GM18861 (cell line): ENCODE measurements at regions not wholly inside any gene's neighbourhood (a gene's known extent, or its start where the extent isn't known, plus 50 kb on each side); places are given as distances from the start of the nearest gene placed in this dataset.

Experiments used
- ATAC-seq: cut with Tn5 transposase; IDR thresholded peaks from one replicate; pipeline ENCODE4 v1.9.1; 2021; ENCODE audit not compliant: unreplicated experiment

GRCh38 chr3:27593173-27593572 is 109.0 kb upstream of the SLC4A7 start:
- no peak for ATAC-seq

- peak; percentile 40 for ATAC-seq
Observed at GRCh38 chr3:27591312-27592210, 107.4 kb upstream of the SLC4A7 start.

- ATAC-seq: no peak
Observed at GRCh38 chr3:27590437-27591298, 106.5 kb upstream of the SLC4A7 start.

- ATAC-seq: no peak
Observed at GRCh38 chr3:27589795-27590194, 105.6 kb upstream of the SLC4A7 start.

GRCh38 chr3:27585429-27585828 is 101.2 kb upstream of the SLC4A7 start:
- no peak for ATAC-seq

- no peak for ATAC-seq
Observed at GRCh38 chr3:27584874-27585273, 100.7 kb upstream of the SLC4A7 start.

GRCh38 chr3:27581852-27582251 is 97.7 kb upstream of the SLC4A7 start:
- ATAC-seq: no peak

- ATAC-seq: no peak
Observed at GRCh38 chr3:27578032-27578431, 93.8 kb upstream of the SLC4A7 start.

- ATAC-seq: no peak
Observed at GRCh38 chr3:27577504-27577903, 93.3 kb upstream of the SLC4A7 start.

GRCh38 chr3:27576171-27576570 is 92.0 kb upstream of the SLC4A7 start:
- no peak for ATAC-seq

GRCh38 chr3:27575499-27575898 is 91.3 kb upstream of the SLC4A7 start:
- no peak for ATAC-seq

- ATAC-seq: no peak
Observed at GRCh38 chr3:27574438-27574795, 90.2 kb upstream of the SLC4A7 start.

GRCh38 chr3:27573780-27574437 is 89.7 kb upstream of the SLC4A7 start:
- no peak for ATAC-seq

- no peak for ATAC-seq
Observed at GRCh38 chr3:27573138-27573537, 89.0 kb upstream of the SLC4A7 start.

GRCh38 chr3:27571345-27571744 is 87.2 kb upstream of the SLC4A7 start:
- no peak for ATAC-seq

GRCh38 chr3:27570421-27571106 is 86.4 kb upstream of the SLC4A7 start:
- ATAC-seq: no peak

GRCh38 chr3:27568393-27568792 is 84.2 kb upstream of the SLC4A7 start:
- no peak for ATAC-seq

- no peak for ATAC-seq
Observed at GRCh38 chr3:27567251-27567650, 83.1 kb upstream of the SLC4A7 start.

GRCh38 chr3:27565201-27565852 is 81.1 kb upstream of the SLC4A7 start:
- ATAC-seq: no peak

GRCh38 chr3:27561576-27561975 is 77.4 kb upstream of the SLC4A7 start:
- ATAC-seq: no peak
